ENCODE measurements at regions not wholly inside any gene's neighbourhood (a gene's known extent, or its start where the extent isn't known, plus 50 kb on each side); places are given as distances from the start of the nearest gene placed in this dataset.

DNA sequence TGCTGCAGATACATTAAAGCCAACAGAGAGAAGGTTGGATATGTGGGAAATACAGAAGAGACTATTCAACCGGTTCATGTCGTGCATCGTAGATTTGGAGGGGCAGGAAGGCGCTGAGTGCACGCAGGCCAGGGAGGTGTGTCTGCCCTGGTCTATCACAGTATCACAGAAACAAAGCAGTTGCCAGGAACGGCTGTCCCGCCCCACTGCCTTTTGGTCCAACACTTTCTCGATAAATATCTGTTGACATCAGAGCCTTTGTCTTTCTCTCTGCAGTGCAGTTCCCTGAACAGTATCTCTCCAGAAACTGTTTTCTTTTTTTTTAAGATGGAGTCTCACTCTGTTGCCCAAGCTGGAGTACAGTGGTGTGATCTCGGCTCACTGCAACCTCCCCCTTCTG, 151.1 kb upstream of the BCOR start:
- TF ChIP-seq, protein P1, sequence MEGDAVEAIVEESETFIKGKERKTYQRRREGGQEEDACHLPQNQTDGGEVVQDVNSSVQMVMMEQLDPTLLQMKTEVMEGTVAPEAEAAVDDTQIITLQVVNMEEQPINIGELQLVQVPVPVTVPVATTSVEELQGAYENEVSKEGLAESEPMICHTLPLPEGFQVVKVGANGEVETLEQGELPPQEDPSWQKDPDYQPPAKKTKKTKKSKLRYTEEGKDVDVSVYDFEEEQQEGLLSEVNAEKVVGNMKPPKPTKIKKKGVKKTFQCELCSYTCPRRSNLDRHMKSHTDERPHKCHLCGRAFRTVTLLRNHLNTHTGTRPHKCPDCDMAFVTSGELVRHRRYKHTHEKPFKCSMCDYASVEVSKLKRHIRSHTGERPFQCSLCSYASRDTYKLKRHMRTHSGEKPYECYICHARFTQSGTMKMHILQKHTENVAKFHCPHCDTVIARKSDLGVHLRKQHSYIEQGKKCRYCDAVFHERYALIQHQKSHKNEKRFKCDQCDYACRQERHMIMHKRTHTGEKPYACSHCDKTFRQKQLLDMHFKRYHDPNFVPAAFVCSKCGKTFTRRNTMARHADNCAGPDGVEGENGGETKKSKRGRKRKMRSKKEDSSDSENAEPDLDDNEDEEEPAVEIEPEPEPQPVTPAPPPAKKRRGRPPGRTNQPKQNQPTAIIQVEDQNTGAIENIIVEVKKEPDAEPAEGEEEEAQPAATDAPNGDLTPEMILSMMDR (IDR thresholded peaks at IDR 0.05) = no peak
- no peak for TF ChIP-seq POLR2A (IDR thresholded peaks at IDR 0.05)
